Mesenchymal stem cell (in vitro differentiated cells and primary cell): ENCODE measurements at regions not wholly inside any gene's neighbourhood (a gene's known extent, or its start where the extent isn't known, plus 50 kb on each side); places are given as distances from the start of the nearest gene placed in this dataset.

Experiments
- DNase-seq: peaks from one replicate; pipeline ENCODE4 v3.0.0-alpha.2; 2013
- H2AFZ ChIP-seq: one replicate; pipeline ENCODE4 v1.6.1; 2013; ENCODE audit warnings: low read depth, mild to moderate bottlenecking, control low read depth, inconsistent platforms, low read length, moderate library complexity
- H2AK5ac ChIP-seq: 2 replicates; pipeline ENCODE4 v1.6.1; 2013; ENCODE audit warnings: low read length, moderate library complexity, mild to moderate bottlenecking, inconsistent platforms; ENCODE audit not compliant: severe bottlenecking
- H2BK120ac ChIP-seq: one replicate; pipeline ENCODE4 v1.6.1; 2013; ENCODE audit warnings: low read depth, mild to moderate bottlenecking, inconsistent platforms, low read length, moderate library complexity
- H2BK12ac ChIP-seq, 2 experiments: one replicate each; pipeline ENCODE4 v1.6.1; 2013; ENCODE audit warnings: inconsistent platforms in 2 of 2, low read length in 2 of 2, mild to moderate bottlenecking in 2 of 2, moderate library complexity in 2 of 2, control low read depth in 1 of 2
- H2BK15ac ChIP-seq: one replicate; pipeline ENCODE4 v1.6.1; 2013; ENCODE audit warnings: mild to moderate bottlenecking, low read depth, inconsistent platforms; ENCODE audit not compliant: poor library complexity, severe bottlenecking
- H2BK5ac ChIP-seq: 2 replicates; pipeline ENCODE4 v1.6.1; 2013; ENCODE audit warnings: low read depth, mild to moderate bottlenecking, low read length, control low read depth, inconsistent platforms; ENCODE audit not compliant: poor library complexity, severe bottlenecking
- H3K14ac ChIP-seq, 2 experiments: one replicate each; pipeline ENCODE4 v1.6.1; 2013; ENCODE audit warnings: inconsistent platforms in 2 of 2, low read length in 2 of 2, control low read depth in 1 of 2, mild to moderate bottlenecking in 1 of 2, moderate library complexity in 1 of 2
- H3K18ac ChIP-seq, 2 experiments: one replicate each; pipeline ENCODE4 v1.6.1; 2013; ENCODE audit warnings: inconsistent platforms in 2 of 2, low read length in 2 of 2, control low read depth in 1 of 2, low read depth in 1 of 2, mild to moderate bottlenecking in 1 of 2
- H3K23ac ChIP-seq, 2 experiments: one replicate each; pipeline ENCODE4 v1.6.1; 2013; ENCODE audit warnings: inconsistent platforms in 2 of 2, low read length in 2 of 2, mild to moderate bottlenecking in 2 of 2, moderate library complexity in 2 of 2, control low read depth in 1 of 2
- H3K27ac ChIP-seq: 2 replicates; pipeline ENCODE4 v1.5.1; 2013; ENCODE audit warnings: mild to moderate bottlenecking, moderate library complexity, low read length, control low read depth, inconsistent platforms; ENCODE audit not compliant: poor library complexity, severe bottlenecking
- H3K27me3 ChIP-seq, 2 experiments: 2 replicates each; pipeline versions ENCODE4 v1.6.1 to v1.7.0; 2013; ENCODE audit warnings: low read length in 2 of 2, mild to moderate bottlenecking in 2 of 2, moderate library complexity in 2 of 2, control low read depth in 1 of 2, inconsistent platforms in 1 of 2; ENCODE audit not compliant: control insufficient read depth in 1 of 2, insufficient read depth in 1 of 2
- H3K36me3 ChIP-seq, 2 experiments: 2 replicates each; pipeline versions ENCODE4 v1.6.1 to v1.7.0; 2013; ENCODE audit warnings: low read length in 2 of 2, control low read depth in 1 of 2, inconsistent platforms in 1 of 2, low read depth in 1 of 2, mild to moderate bottlenecking in 1 of 2; ENCODE audit not compliant: insufficient read depth in 2 of 2, control insufficient read depth in 1 of 2
- H3K4ac ChIP-seq, 2 experiments: one replicate each; pipeline ENCODE4 v1.6.1; 2013; ENCODE audit warnings: inconsistent platforms in 2 of 2, low read length in 2 of 2, mild to moderate bottlenecking in 2 of 2, moderate library complexity in 2 of 2, control low read depth in 1 of 2, low read depth in 1 of 2
- H3K4me1 ChIP-seq: 2 replicates; pipeline ENCODE4 v1.6.1; 2013; ENCODE audit warnings: low read depth, low read length, control low read depth; ENCODE audit not compliant: control insufficient read depth, insufficient read depth
- H3K4me2 ChIP-seq: 2 replicates; pipeline ENCODE4 v1.6.1; 2013; ENCODE audit warnings: low read length, mild to moderate bottlenecking, inconsistent platforms; ENCODE audit not compliant: poor library complexity, severe bottlenecking
- H3K4me3 ChIP-seq, 2 experiments: 2 replicates each; pipeline versions ENCODE4 v1.5.1 to v1.7.0; 2013; ENCODE audit warnings: low read length in 2 of 2, mild to moderate bottlenecking in 2 of 2, control low read depth in 1 of 2, low read depth in 1 of 2; ENCODE audit not compliant: insufficient read depth in 1 of 2
- H3K79me1 ChIP-seq: replicated peaks from 2 replicates; pipeline ENCODE4 v1.6.1; 2013; ENCODE audit warnings: mild to moderate bottlenecking, control low read depth, low read length, inconsistent platforms; ENCODE audit not compliant: poor library complexity, severe bottlenecking
- H3K9ac ChIP-seq: 2 replicates; pipeline ENCODE4 v1.7.0; 2013; ENCODE audit warnings: mild to moderate bottlenecking, low read length, moderate library complexity
- H3K9me3 ChIP-seq: 2 replicates; pipeline ENCODE4 v1.7.0; 2013; ENCODE audit warnings: mild to moderate bottlenecking, low read length; ENCODE audit not compliant: control insufficient read depth
- H4K8ac ChIP-seq: one replicate; pipeline ENCODE4 v1.6.1; 2013; ENCODE audit warnings: inconsistent platforms, mild to moderate bottlenecking, low read length, moderate library complexity
- H4K91ac ChIP-seq: one replicate; pipeline ENCODE4 v1.6.1; 2013; ENCODE audit warnings: mild to moderate bottlenecking, low read length, inconsistent platforms
- WGBS: methylation state at CpG from one replicate; pipeline ENCODE4 v1.1.7; 2013; ENCODE audit warnings: mixed read lengths; 5-methylcytosine and 5-hydroxymethylcytosine counted together

DNA sequence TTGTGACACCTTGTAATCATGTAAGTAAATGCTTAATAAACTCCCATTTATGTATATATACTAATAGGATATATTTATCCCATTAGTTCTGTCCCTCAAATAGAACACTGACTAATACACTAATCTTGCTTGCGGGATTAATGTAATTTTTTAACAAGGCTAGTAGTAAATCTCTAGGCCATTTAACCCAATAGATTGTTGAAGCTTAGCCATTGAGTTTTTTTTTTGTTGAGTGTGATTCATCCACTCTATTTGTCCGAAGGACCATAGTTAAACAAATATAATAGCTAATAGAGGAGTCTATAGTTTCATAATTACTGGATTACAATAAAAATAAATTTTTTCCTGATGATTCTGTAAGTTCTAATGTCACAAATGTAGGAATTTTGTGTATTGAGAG is 474.4 kb downstream of the CDH9 start:
- Histone ChIP-seq H3K79me1 (no peaks in the 10 kb centered on the region), H3K36me3 (peaks cover 0 to 3% of the 10 kb centered on the region in 2 experiments), H3K9me3 (peaks cover 4% of the 10 kb centered on the region), H3K23ac (no peak overlapping the region), H3K14ac (no peak overlapping the region), H3K18ac (no peak overlapping the region), H3K4ac (no peak overlapping the region), H2BK15ac (no peak overlapping the region), H3K4me2 (no peak overlapping the region), H3K4me3 (no peak overlapping the region), H3K27me3 (no peaks in the 10 kb centered on the region), H4K91ac (no peak overlapping the region), H3K27ac (no peak overlapping the region), H2BK5ac (no peak overlapping the region), H4K8ac (no peak overlapping the region), H2BK120ac (no peak overlapping the region), H2AK5ac (no peak overlapping the region), H2AFZ (no peak overlapping the region), H2BK12ac (no peak overlapping the region), H3K9ac (no peak overlapping the region), H3K4me1 (no peaks in the 10 kb centered on the region)
- no peak for DNase-seq
- no CpG with 5 or more reads among the region's 2 CpGs for WGBS

DNA sequence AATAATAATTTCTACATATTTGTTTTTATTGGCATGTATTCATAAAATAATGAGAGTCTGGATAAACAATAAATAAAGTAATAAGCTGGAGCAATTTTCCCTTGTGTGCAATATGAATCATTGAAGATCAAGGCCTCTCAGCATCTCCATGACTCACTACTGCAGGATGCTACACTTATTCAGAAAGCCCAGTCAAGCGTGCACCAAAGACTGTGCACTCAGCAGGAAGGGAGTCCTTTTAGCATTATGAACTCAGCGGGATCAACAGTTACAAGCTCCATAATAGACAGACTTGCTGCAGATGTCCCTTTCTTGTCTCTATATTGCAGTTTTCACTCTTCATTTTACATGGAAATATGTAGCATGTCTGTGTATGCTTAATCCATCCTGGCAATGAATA is 485.3 kb downstream of the CDH9 start:
- DNase-seq = no peak
- Histone ChIP-seq H2BK5ac (no peak overlapping the region), H3K18ac (no peak overlapping the region), H3K4ac (no peak overlapping the region), H2AFZ (no peak overlapping the region), H3K79me1 (no peaks in the 10 kb centered on the region), H3K27ac (no peak overlapping the region), H2BK120ac (no peak overlapping the region), H3K23ac (no peak overlapping the region), H3K4me2 (no peak overlapping the region), H3K9me3 (no peaks in the 10 kb centered on the region), H3K14ac (no peak overlapping the region), H3K36me3 (no peaks in the 10 kb centered on the region), H3K4me1 (no peaks in the 10 kb centered on the region), H4K91ac (no peak overlapping the region), H3K4me3 (no peak overlapping the region), H2BK12ac (no peak overlapping the region), H4K8ac (no peak overlapping the region), H2BK15ac (no peak overlapping the region), H2AK5ac (no peak overlapping the region), H3K27me3 (no peaks in the 10 kb centered on the region), H3K9ac (no peak overlapping the region)
- WGBS = 60% methylated on average over 1 of the region's 2 CpGs

DNA sequence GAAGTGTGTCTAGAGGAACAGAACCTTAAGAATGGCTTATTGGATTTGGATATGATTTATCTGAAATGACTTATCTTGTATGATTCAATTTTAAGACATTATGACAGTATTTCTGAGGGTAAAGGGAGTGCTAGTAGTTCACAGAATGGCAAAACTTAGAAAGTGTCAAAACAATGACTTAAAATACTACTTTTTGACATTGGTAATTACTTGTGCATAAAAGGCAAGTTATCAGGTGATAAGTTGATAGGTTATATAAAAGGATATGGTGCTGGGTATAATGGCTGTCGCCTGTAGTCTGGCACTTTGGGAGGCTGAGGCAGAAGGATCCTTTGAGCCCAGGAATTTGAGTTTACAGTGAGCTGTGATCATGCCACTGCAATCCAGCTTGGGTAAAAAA is 494.4 kb downstream of the CDH9 start:
- Histone ChIP-seq H3K4me1 (no peaks in the 10 kb centered on the region), H2BK120ac (no peak overlapping the region), H2BK15ac (no peak overlapping the region), H2AFZ (no peak overlapping the region), H2BK12ac (no peak overlapping the region), H3K27ac (no peak overlapping the region), H3K4ac (no peak overlapping the region), H3K14ac (no peak overlapping the region), H2BK5ac (no peak overlapping the region), H3K18ac (no peak overlapping the region), H3K79me1 (no peaks in the 10 kb centered on the region), H2AK5ac (no peak overlapping the region), H3K9ac (no peak overlapping the region), H3K4me2 (no peak overlapping the region), H3K27me3 (no peaks in the 10 kb centered on the region), H4K91ac (no peak overlapping the region), H3K4me3 (no peak overlapping the region), H4K8ac (no peak overlapping the region), H3K36me3 (no peaks in the 10 kb centered on the region), H3K9me3 (peaks cover 6% of the 10 kb centered on the region), H3K23ac (no peak overlapping the region)
- WGBS = 86% methylated on average over 1 of the region's 1 CpG
- DNase-seq = no peak

DNA sequence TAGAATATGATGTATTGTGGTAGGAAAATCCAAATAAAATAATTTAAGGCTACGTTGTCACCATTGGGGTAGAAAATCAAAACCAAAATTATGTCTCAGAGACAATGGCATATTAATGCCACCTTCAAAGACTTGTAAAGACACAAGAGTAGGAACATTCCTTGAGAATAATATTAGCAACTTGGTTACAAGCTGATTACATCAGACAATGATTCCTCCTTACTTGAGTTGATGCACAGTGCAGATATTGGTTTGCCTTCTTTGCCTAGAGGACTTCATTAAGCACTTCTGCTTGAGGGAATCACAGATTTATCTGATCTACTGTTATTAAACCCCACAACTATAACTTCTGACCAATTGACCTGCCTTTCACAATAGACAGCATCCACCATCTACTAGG is 500.2 kb downstream of the CDH9 start:
- no peak overlapping the region for H3K27ac ChIP-seq
- H3K27me3 ChIP-seq = no peaks in the 10 kb centered on the region
- no peak for DNase-seq
- H3K36me3 ChIP-seq = no peaks in the 10 kb centered on the region
- H2BK15ac ChIP-seq = no peak overlapping the region
- no peak overlapping the region for H3K4ac ChIP-seq
- no peaks in the 10 kb centered on the region for H3K79me1 ChIP-seq
- H3K23ac ChIP-seq = no peak overlapping the region
- no peak overlapping the region for H4K8ac ChIP-seq
- no peak overlapping the region for H3K18ac ChIP-seq
- H2BK5ac ChIP-seq = no peak overlapping the region
- H2BK120ac ChIP-seq = no peak overlapping the region
- no peak overlapping the region for H3K4me3 ChIP-seq
- H3K9ac ChIP-seq = no peak overlapping the region
- no peak overlapping the region for H2AK5ac ChIP-seq
- H3K9me3 ChIP-seq = peaks cover 2% of the 10 kb centered on the region
- no peak overlapping the region for H2BK12ac ChIP-seq
- WGBS = 100% methylated on average over 1 of the region's 1 CpG
- H3K4me1 ChIP-seq = no peaks in the 10 kb centered on the region
- no peak overlapping the region for H3K14ac ChIP-seq
- H2AFZ ChIP-seq = no peak overlapping the region
- no peak overlapping the region for H3K4me2 ChIP-seq
- H4K91ac ChIP-seq = no peak overlapping the region
